Tibial nerve (tissue), 4 donors: ENCODE measurements at regions not wholly inside any gene's neighbourhood (a gene's known extent, or its start where the extent isn't known, plus 50 kb on each side); places are given as distances from the start of the nearest gene placed in this dataset.

Source experiments
- CTCF ChIP-seq, 5 experiments: fragments of 200-600 bp in 3 of 5; fragments of 450-650 bp in 2 of 5; sonication (generic) in 3 of 5; IDR thresholded peaks; one replicate each; pipeline ENCODE4 v1.5.1; 2016 to 2019; ENCODE audit warnings: antibody characterized with exemption in 5 of 5, mild to moderate bottlenecking in 3 of 5, moderate library complexity in 2 of 5
- EP300 ChIP-seq, 2 donors: sonication (generic); formaldehyde crosslinking; IDR thresholded peaks; one replicate each; pipeline ENCODE4 v1.6.1; 2017; ENCODE audit warnings: antibody characterized with exemption in 2 of 2, mild to moderate bottlenecking in 1 of 2

- no peak for TF ChIP-seq CTCF (IDR thresholded peaks at IDR 0.05)
- TF ChIP-seq EP300 (IDR thresholded peaks at IDR 0.05): no peak
Measured at GRCh38 chr2:146651361-146651760, 1193.5 kb upstream of the ACVR2A start.
